ENCODE measurements at regions not wholly inside any gene's neighbourhood (a gene's known extent, or its start where the extent isn't known, plus 50 kb on each side); places are given as distances from the start of the nearest gene placed in this dataset.

GRCh38 chr4:159014859-159015258 lies 88.0 kb upstream of the RAPGEF2 start:
- TF ChIP-seq, protein P1, sequence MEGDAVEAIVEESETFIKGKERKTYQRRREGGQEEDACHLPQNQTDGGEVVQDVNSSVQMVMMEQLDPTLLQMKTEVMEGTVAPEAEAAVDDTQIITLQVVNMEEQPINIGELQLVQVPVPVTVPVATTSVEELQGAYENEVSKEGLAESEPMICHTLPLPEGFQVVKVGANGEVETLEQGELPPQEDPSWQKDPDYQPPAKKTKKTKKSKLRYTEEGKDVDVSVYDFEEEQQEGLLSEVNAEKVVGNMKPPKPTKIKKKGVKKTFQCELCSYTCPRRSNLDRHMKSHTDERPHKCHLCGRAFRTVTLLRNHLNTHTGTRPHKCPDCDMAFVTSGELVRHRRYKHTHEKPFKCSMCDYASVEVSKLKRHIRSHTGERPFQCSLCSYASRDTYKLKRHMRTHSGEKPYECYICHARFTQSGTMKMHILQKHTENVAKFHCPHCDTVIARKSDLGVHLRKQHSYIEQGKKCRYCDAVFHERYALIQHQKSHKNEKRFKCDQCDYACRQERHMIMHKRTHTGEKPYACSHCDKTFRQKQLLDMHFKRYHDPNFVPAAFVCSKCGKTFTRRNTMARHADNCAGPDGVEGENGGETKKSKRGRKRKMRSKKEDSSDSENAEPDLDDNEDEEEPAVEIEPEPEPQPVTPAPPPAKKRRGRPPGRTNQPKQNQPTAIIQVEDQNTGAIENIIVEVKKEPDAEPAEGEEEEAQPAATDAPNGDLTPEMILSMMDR (IDR thresholded peaks at IDR 0.05 in 8 of 11, conservative IDR thresholded peaks at IDR 0.05 in 3 of 11) = no peak
- TF ChIP-seq POLR2A (IDR thresholded peaks at IDR 0.05) = no peak
